ENCODE measurements at regions not wholly inside any gene's neighbourhood (a gene's known extent, or its start where the extent isn't known, plus 50 kb on each side); places are given as distances from the start of the nearest gene placed in this dataset.

- no peak for DNase-seq
Observed at GRCh38 chr11:10618490-10618889, 50.0 kb upstream of the LYVE1 start.
